GM12874 (cell line): ENCODE measurements at regions not wholly inside any gene's neighbourhood (a gene's known extent, or its start where the extent isn't known, plus 50 kb on each side); places are given as distances from the start of the nearest gene placed in this dataset.

Source experiments
- CTCF ChIP-seq: IDR thresholded peaks from 2 replicates; pipeline ENCODE4 v1.5.1; 2011; ENCODE audit warnings: low read depth, mild to moderate bottlenecking, control low read depth, low read length, moderate library complexity; ENCODE audit not compliant: insufficient read depth

GRCh38 chr16:62903961-62904502 is 867.8 kb upstream of the CDH8 start:
- TF ChIP-seq CTCF, result no peak

- no peak for TF ChIP-seq CTCF
Observed at GRCh38 chr16:62899737-62900136, 863.5 kb upstream of the CDH8 start.

- TF ChIP-seq CTCF, result no peak
Observed at GRCh38 chr16:62889097-62889496, 852.9 kb upstream of the CDH8 start.

GRCh38 chr16:62883509-62883908 is 847.3 kb upstream of the CDH8 start:
- TF ChIP-seq CTCF, result no peak

- TF ChIP-seq CTCF, result no peak
Observed at GRCh38 chr16:62882552-62883221, 846.4 kb upstream of the CDH8 start.

- no peak for TF ChIP-seq CTCF
Observed at GRCh38 chr16:62876133-62876532, 839.9 kb upstream of the CDH8 start.

- no peak for TF ChIP-seq CTCF
Observed at GRCh38 chr16:62872339-62872738, 836.1 kb upstream of the CDH8 start.
